GM18508 (cell line): ENCODE measurements at regions not wholly inside any gene's neighbourhood (a gene's known extent, or its start where the extent isn't known, plus 50 kb on each side); places are given as distances from the start of the nearest gene placed in this dataset.
"Not testable (repeated sequence)": the region's sequence is repeated elsewhere in the genome, so short reads cannot be mapped to it uniquely, and the experiment has no call there.

Experiments
- ATAC-seq: cut with Tn5 transposase; IDR thresholded peaks from one replicate; pipeline ENCODE4 v1.9.1; 2021; ENCODE audit warnings: moderate number of reproducible peaks; ENCODE audit not compliant: insufficient read depth, unreplicated experiment

DNA sequence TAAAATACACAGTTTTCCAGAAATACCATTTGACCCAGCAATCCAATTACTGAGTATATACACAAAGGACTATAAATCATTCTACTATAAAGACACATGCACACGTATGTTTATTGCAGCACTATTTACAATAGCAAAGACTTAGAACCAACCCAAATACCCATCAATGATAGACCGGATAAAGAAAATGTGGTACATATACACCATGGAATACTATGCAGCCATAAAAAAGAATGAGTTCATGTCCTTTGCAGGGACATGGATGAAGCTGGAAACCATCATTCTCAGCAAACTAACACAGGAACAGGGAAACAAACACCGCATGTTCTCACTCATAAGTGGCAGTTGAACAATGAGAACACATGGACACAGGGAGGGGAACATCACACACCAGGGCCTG, 495.4 kb upstream of the NRP1 start:
- ATAC-seq, result not testable (repeated sequence)

DNA sequence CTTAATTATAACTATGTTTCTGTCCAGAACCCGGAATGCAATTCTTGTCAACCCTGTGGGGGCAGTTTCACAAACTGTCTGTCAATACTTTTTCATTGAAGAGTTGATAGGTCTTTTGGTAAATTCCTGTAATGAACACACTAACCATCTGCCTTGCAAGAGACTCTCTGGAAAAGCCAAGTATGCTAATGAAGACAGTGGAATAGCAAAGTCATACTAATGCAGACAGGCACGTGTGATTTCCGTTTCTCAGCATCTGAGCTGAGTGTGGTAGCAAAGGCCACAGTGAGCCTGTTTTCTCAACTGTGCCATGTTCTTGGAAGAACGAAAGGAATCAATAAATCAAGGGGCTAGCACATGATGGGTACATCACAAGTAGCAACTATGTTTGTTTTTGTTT, 494.1 kb upstream of the NRP1 start:
- ATAC-seq, result no peak

DNA sequence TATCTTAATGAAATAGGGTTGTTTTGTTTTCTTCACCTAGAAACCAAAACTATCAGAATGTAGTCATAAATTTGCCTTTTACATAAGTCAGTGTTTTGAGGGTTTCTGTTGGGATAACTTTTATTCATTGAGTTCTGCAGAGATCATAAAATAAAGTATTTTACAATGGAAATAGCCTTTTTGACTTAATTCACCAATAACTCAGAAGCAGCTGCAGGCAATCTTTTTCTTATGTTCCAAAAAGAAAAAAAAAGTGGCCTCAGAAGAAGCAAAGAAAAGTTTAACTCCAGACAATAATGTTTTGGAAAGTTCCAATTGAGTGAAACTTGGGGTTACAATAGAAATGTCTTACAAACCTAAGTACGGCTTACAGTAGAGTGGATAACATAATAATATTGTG, 491.7 kb upstream of the NRP1 start:
- no peak for ATAC-seq

- no peak for ATAC-seq
Observed at GRCh38 chr10:33822774-33823173, 488.3 kb upstream of the NRP1 start.

DNA sequence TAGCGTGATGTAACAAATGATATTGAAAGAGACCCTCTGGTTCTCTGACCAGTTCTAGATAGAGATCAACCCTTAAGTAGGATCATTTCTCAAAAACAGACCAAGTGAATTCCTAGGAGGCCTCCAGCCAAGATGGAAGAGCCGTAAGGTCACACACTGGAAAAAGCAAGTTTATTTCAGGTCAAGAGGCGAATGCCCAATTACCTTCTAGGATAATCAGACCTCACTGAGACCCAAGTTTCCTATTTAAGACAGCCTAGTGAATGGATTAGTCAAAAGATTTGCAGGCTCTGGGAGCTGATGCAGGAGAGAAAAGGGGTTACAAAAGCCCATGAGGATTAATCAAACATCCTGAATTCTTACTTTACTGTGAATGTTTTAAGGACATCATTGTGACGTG, 486.1 kb upstream of the NRP1 start:
- ATAC-seq, result no peak

- ATAC-seq, result no peak
Observed at GRCh38 chr10:33819206-33819605, 484.7 kb upstream of the NRP1 start.

GRCh38 chr10:33818343-33818742, 483.9 kb upstream of the NRP1 start:
- ATAC-seq, result no peak

DNA sequence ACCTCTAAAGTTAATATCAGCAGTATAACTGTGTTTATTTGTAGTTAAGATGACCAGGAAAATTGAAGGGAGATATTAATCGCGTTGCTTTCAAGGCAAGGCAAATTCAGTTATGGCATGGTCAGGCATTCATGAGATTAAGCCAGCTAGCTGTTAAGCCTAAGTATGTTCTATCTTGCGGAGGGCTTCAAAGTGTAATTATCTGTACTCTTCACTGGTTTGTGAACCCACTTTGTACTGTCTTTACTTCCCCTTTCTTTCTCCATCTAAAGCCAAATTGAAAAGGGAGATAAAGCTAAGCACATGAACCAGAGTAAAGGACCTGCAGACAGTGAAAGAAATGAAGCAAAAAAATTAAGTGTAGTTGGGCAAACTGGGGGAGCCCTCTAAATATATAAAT, 483.1 kb upstream of the NRP1 start:
- ATAC-seq, result no peak

- ATAC-seq, result no peak
Observed at GRCh38 chr10:33815776-33816175, 481.3 kb upstream of the NRP1 start.

DNA sequence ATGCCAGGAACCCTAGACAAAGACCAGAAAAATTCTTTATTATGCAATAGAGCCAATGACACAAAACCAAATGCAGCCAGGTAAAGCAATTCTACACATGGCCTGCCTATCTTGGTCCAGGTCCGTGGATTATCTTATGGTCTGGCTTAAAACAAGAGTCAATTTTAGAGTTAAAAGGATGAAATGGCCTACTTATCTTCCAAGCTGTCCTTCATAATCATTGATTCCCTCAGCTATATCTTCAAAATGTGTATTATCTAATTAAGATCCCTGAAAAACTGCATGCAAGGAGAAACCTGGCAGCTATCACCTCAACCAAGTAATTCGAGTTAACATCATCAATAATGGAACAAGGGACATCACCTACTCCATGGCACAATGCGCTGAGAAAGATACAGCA, 479.4 kb upstream of the NRP1 start:
- ATAC-seq, result no peak

DNA sequence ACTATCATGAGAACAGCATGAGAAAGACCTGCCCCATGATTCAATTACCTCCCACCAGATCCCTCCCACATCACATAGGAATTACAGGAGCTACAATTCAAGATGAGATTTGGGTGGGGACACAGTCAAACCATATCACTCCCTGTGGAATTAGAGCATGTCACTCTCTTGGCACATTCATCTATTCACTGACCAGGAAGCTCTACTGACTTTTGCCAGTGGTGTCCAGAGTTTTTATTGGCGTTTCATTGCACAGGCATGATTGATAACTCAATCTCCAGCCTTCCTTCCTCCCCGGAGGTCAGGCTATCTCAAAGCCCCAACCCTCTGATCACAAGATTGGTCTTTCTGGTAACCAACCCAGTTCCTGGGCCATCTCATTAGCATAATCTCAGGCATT, 478.9 kb upstream of the NRP1 start:
- ATAC-seq, result no peak

DNA sequence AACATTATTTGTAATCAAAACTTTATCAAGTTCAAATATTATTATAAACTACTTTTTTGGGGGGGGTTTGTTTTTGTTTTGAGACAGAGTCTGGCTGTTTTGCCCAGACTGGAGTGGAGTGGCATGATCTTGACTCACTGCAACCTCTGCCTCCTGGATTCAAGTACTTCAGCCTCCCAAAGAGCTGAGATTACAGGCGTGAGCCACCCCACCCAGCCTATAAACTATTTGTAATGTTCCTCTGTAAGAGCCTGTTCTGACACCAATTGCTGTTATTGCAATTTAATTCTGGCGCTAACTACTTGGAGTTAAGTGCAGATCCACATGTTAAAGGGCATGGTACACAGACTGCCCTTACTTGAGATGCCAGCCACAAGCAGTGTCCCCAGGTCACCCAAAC, 478.1 kb upstream of the NRP1 start:
- ATAC-seq, result no peak

DNA sequence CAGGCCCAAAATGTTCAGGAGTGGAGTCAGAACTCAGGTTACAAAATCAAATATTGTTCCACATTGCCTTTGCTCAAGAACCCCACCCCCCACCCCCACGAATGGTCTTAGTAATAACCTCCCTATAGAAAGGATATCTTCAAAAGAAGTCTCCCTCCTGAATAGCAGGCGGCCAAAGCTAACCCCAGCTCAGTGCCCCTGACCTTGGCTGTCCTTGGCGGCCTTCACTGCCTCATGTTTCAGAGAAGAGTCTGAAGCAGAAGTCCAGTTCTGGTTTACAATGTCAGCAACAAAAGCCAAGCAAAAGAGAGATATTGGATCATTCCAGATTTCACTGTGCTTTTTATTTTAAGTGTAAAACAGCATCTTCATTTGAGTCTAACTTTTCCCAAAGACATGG, 476.5 kb upstream of the NRP1 start:
- ATAC-seq, result no peak

GRCh38 chr10:33809732-33810131, 475.3 kb upstream of the NRP1 start:
- ATAC-seq, result no peak

- no peak for ATAC-seq
Observed at GRCh38 chr10:33808475-33808874, 474.0 kb upstream of the NRP1 start.

- no peak for ATAC-seq
Observed at GRCh38 chr10:33807531-33808359, 473.3 kb upstream of the NRP1 start.

DNA sequence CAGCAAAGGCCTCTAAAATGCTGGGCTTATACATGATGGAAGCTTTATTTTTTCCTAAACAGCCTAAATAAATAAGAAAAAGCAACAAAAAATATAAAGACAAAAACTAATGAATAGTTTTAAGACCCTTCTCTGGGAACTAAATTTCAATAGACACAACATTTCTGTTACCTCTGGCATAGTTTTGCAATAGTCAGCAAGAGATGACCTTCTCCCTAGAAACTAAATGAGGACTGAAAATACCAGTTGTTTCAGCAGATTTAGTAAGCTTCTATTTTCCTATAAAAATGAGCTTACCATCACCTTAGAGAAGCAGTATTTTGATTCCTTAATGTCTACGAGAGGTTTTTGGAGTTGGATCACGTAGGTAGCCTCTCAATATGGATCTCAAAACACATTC, 471.4 kb upstream of the NRP1 start:
- no peak for ATAC-seq

DNA sequence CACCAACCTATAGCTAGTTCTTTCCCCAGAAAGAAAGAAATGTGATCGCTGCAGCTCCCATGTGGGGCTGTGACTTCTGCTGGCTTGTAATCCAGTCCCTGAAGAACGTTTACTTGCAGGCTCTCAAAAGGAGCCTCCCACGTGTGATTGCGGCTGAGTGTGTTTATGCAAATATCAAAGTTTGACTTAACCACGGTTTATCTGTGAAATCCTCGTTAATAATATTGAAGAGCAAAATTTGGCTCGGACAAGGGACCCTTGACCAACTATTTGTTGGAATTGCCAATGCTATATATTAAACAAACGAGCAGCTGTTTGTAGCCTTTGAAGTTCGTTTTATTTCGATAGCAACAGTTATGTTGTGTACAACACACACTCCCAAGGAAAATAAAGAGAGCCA, 470.1 kb upstream of the NRP1 start:
- no peak for ATAC-seq

DNA sequence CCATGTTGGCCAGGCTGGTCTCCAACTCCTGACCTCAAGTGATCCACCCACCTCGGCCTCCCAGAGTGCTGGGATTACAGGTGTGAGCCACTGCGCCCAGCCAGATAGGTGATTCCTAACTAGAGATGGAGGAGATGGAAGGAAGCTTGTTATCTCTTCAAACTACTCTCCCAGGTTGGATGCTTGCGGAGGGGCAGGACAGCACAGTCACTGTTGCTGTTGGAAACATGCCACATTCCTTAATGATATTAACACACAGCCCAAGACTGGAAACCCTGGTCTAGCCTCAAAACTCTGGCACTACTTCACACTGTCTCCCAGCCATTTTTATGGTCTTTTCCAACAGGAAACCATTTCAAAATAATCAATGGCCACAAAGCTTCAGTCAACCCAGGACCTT, 468.8 kb upstream of the NRP1 start:
- no peak for ATAC-seq

- ATAC-seq, result no peak
Observed at GRCh38 chr10:33802566-33802965, 468.1 kb upstream of the NRP1 start.

DNA sequence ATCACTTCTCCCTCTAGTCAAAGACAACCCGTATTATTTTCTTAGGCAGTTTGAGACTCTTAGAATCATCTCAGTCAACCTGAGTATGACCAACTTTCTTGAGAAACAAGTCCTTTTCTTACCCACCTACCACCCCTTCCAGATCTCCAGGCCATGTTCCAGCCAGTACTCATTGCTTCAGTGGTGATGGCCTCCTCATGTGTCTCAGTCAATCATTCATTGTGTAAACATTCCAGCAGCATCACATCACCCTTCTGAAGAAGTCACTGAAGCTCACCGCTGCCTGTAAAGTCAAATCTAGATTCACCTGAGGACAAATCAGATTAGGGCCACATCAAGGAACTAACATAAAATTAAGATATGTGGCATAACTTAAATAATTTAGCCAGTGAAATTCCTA, 467.2 kb upstream of the NRP1 start:
- no peak for ATAC-seq

DNA sequence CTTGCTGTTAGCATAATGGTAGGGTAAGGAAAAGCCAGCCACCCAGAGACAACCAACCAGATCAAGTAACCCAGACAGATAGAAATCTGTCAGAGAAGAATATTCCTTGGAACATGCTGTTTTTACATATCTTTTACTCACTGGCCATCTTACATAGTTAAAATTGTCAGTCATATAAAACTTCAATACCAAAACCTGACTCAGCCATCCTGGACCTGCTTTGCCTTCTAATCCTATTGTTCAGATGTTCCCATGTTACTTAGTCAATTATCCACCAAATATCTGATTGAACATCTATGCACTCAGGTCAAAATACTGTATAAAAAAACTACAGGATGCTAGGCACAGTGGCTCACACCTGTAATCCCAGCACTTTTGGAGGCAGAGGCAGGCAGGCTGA, 466.5 kb upstream of the NRP1 start:
- no peak for ATAC-seq

DNA sequence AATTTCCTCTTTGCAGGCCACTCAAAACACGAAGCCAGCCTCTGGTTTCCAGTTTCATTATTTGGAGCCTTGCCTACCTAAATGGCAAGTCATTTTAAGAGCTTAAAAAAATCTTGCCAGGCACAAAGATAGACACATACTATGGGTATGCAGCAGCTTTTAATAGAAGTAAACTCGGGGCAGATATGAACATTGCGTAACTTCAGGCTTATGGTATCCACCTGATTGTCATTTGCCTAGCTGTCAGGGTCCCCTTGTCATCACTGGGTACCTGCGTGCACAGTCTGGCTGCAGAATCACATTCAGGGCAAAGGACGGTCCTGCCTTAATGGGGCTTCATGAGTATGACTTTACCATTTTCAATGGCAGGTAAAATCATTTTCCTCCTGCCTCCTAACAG, 466.1 kb upstream of the NRP1 start:
- no peak for ATAC-seq
